Subcutaneous abdominal adipose tissue (tissue), 5 donors: ENCODE measurements at regions not wholly inside any gene's neighbourhood (a gene's known extent, or its start where the extent isn't known, plus 50 kb on each side); places are given as distances from the start of the nearest gene placed in this dataset.
"Not testable (repeated sequence)": the region's sequence is repeated elsewhere in the genome, so short reads cannot be mapped to it uniquely, and the experiment has no call there.

Source experiments
- H3K27ac ChIP-seq: one replicate; pipeline ENCODE4 v1.7.0; 2013; ENCODE audit warnings: low read depth, mild to moderate bottlenecking, inconsistent platforms, low read length, moderate library complexity
- H3K27me3 ChIP-seq, 5 donors: one replicate each; pipeline ENCODE4 v1.7.0; 2013; ENCODE audit warnings: low read length in 5 of 5, inconsistent platforms in 1 of 5; ENCODE audit not compliant: control insufficient read depth in 5 of 5, insufficient read depth in 4 of 5
- H3K36me3 ChIP-seq, 5 donors: one replicate each; pipeline ENCODE4 v1.7.0; 2013; ENCODE audit warnings: low read length in 5 of 5; ENCODE audit not compliant: control insufficient read depth in 5 of 5, insufficient read depth in 5 of 5
- H3K4me1 ChIP-seq, 5 donors: one replicate each; pipeline ENCODE4 v1.7.0; 2013; ENCODE audit warnings: low read length in 5 of 5, mild to moderate bottlenecking in 3 of 5, moderate library complexity in 1 of 5; ENCODE audit not compliant: control insufficient read depth in 5 of 5, insufficient read depth in 5 of 5
- H3K4me3 ChIP-seq, 5 donors: one replicate each; pipeline ENCODE4 v1.7.0; 2013; ENCODE audit warnings: low read length in 5 of 5, low read depth in 1 of 5
- H3K9ac ChIP-seq, 5 donors: one replicate each; pipeline ENCODE4 v1.7.0; 2013; ENCODE audit warnings: low read length in 5 of 5, mild to moderate bottlenecking in 4 of 5, moderate library complexity in 3 of 5
- H3K9me3 ChIP-seq, 5 donors: one replicate each; pipeline ENCODE4 v1.7.0; 2013; ENCODE audit warnings: low read length in 5 of 5; ENCODE audit not compliant: control insufficient read depth in 5 of 5
- donor health status: healthy.
- donor health status: healthy.
- donor health status: healthy.
- donor health status: healthy.
- donor health status: healthy.

DNA sequence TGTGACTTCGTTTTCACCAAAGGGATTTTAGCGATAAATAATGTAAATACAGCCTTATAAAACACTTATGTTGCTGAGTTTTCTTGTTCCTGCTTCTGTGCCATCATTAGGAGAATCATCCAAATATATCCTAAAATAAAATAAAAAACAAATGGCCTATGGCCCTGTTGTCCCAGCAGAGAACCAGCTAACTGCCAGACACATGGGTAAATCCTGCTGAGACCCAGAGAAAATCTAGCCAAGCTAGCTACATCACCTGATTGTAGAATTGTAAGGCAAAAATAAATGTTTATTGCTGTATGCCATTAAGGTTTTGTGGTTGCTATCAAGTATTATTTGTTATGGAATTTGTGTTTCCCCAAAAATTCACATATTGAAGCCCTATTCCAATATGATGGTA is 631.2 kb upstream of the SYNCRIP start:
- Histone ChIP-seq H3K4me3 (no peak overlapping the region), H3K27ac (no peak overlapping the region), H3K9me3 (peaks cover 0 to 3% (median 0%) of the 10 kb centered on the region in 5 donors), H3K27me3 (no peaks in the 10 kb centered on the region), H3K4me1 (no peaks in the 10 kb centered on the region), H3K36me3 (no peaks in the 10 kb centered on the region), H3K9ac (no peak overlapping the region)

DNA sequence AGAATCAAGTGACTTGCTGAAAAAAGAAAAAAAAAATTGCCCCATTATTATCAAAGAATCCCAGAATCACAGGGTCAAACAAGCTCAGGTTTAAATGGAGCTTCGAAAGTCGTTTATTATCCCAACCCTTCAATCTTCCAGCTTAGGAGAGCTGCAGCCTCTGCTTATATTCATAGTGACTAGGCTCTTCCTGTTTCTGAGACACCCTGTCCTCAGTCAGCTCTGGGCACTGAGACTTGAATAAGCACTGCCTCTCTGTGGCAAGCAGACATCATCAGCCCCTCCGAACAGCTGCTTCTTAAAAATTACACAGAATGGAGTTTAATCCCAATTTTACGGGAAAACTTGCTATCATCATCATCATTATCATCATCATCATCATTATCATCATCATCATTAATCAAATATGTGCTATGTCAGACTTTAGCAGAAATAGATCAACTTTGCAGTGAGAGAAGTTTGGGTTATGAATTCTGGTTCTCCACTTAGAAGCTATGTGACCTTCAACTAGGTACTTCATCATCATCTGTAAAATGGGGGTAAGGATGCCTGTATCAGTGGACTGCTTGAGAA is 614.0 kb upstream of the SYNCRIP start:
- no peak overlapping the region for H3K27ac ChIP-seq
- H3K36me3 ChIP-seq: no peaks in the 10 kb centered on the region
- H3K9ac ChIP-seq: no peak overlapping the region
- H3K9me3 ChIP-seq: peaks cover 0 to 7% (median 0%) of the 10 kb centered on the region in 5 donors
- H3K4me1 ChIP-seq: no peaks in the 10 kb centered on the region
- H3K4me3 ChIP-seq: no peak overlapping the region
- H3K27me3 ChIP-seq: no peaks in the 10 kb centered on the region

DNA sequence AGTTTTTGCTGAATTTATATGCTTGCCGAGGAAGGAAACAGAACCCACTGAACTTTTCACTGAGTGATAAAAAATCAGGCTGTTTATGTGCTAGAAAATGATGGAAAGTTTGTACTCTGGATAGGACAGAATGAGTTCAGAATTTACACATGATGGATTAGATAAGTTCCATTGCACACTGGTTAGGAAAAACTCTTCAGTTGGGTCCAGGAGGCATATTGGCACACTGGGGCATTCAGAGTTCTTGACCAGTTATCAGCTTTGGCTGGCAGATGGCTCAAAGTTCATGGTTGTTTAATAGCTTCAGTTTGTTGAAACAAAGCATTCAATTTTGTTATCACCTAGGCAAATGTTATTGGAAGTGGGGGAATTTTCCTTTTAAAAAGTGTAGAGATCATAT is 613.3 kb upstream of the SYNCRIP start:
- Histone ChIP-seq H3K9me3 (peaks cover 0 to 7% (median 0%) of the 10 kb centered on the region in 5 donors), H3K9ac (no peak overlapping the region), H3K4me3 (no peak overlapping the region), H3K4me1 (no peaks in the 10 kb centered on the region), H3K27me3 (no peaks in the 10 kb centered on the region), H3K36me3 (no peaks in the 10 kb centered on the region), H3K27ac (no peak overlapping the region)

DNA sequence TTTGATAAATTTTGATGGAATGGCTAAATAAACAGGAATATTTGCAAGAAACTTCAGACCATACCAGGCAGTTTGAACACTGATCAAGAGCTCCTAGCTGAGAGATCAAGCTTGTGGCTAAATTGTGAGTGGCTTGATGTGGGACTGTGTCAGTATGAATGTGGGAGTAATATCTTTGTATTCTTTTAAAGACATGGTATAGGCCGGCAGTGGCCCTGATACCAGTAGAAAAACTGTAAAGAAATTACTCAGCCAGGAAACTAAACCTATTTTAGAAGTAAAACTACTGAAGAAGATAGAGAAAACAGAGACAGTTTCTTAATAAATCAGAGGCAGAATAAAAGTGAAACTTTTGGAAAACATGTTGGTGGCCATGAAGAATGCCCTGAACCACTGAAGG is 608.4 kb upstream of the SYNCRIP start:
- H3K27ac ChIP-seq: no peak overlapping the region
- no peak overlapping the region for H3K4me3 ChIP-seq
- H3K9ac ChIP-seq: no peak overlapping the region
- no peaks in the 10 kb centered on the region for H3K4me1 ChIP-seq
- peaks cover 0 to 3% (median 0%) of the 10 kb centered on the region in 5 donors for H3K9me3 ChIP-seq
- no peaks in the 10 kb centered on the region for H3K36me3 ChIP-seq
- no peaks in the 10 kb centered on the region for H3K27me3 ChIP-seq

DNA sequence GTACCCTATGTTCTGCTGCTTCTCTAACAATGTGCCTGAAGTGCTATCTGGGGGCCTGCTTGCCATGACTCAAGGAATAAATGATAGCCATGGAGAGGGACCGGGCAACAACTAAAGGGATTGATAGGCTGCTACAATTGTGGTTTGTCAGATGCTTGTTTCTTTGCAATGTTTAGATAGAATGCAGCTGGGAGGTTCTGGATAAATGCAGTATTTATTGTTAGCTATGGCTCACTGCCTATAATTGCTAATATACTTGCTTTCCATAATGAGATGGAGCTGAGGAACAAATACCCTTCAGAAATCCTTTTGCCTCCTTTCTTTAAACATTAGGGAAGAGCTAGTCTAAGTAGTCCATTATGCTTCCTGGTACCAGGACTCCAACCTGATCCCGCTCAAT is 575.2 kb upstream of the SYNCRIP start:
- H3K4me1 ChIP-seq: no peaks in the 10 kb centered on the region
- no peak overlapping the region for H3K4me3 ChIP-seq
- H3K27me3 ChIP-seq: no peaks in the 10 kb centered on the region
- H3K9ac ChIP-seq: no peak overlapping the region
- H3K27ac ChIP-seq: no peak overlapping the region
- H3K9me3 ChIP-seq: peaks cover 0 to 3% (median 0%) of the 10 kb centered on the region in 5 donors
- H3K36me3 ChIP-seq: no peaks in the 10 kb centered on the region

DNA sequence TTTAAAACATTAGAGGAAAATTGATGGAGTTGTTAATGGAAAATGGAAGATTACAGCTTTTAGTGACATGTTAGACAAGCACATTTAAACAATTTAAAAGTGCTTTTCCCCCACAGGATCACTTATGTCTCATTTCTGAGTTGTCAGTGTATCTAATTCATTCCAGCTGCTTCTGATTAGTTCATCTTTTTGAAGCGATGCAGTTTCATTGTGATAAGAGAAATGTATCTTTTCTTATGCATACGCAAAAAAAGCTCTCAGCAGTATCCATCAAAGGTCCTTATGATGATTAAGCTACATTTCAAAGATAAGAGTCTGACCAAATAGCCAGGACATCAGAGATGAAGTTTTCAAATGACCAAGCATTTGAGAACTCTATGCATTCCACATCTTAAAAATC is 572.6 kb upstream of the SYNCRIP start:
- Histone ChIP-seq H3K4me1 (no peaks in the 10 kb centered on the region), H3K4me3 (no peak overlapping the region), H3K36me3 (no peaks in the 10 kb centered on the region), H3K27me3 (no peaks in the 10 kb centered on the region), H3K9ac (no peak overlapping the region), H3K27ac (no peak overlapping the region), H3K9me3 (no peaks in the 10 kb centered on the region)

DNA sequence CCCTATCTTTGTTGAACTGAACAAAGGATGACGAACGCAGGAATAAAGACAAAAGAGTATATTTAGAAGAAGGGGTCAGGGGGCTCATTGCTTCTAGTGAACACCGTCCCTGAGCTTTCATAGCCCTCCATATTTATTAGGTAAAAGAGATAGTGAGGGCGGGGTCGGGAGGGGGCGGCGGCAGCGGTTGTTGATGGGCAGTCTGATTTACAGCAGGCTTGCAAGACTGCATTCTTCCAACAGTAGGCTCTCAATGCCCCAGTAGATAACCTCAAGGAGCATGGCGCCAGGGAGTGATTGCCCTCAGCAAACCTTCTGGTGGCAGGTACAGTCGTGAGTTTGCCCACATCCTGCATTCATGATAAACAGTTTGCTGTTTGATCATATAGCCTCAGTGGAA is 563.3 kb upstream of the SYNCRIP start:
- H3K9me3 ChIP-seq: no peaks in the 10 kb centered on the region
- H3K9ac ChIP-seq: no peak overlapping the region
- no peak overlapping the region for H3K4me3 ChIP-seq
- H3K27me3 ChIP-seq: no peaks in the 10 kb centered on the region
- no peaks in the 10 kb centered on the region for H3K4me1 ChIP-seq
- no peaks in the 10 kb centered on the region for H3K36me3 ChIP-seq
- H3K27ac ChIP-seq: no peak overlapping the region

DNA sequence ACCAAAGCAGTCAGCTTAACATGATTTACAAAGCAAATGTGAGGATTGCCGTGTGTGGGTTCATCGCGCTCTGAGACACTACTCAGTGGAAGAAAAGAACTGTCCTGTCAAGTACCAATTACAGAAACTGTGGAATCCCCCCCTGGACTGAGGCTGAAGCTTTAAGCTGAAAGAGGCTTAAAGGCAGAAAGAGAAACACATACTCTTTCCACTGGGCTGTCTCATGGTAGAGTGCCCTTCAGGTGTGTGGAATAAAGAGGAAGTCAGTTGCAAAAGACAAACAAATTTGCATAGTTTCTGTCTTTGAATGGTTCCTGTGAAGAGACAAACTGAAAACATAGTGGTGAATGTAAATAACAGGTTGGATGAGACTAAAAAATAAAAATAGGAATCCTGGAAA is 560.4 kb upstream of the SYNCRIP start:
- Histone ChIP-seq H3K9me3 (no peaks in the 10 kb centered on the region), H3K4me3 (no peak overlapping the region), H3K27ac (no peak overlapping the region), H3K27me3 (no peaks in the 10 kb centered on the region), H3K4me1 (no peaks in the 10 kb centered on the region), H3K9ac (no peak overlapping the region), H3K36me3 (no peaks in the 10 kb centered on the region)

DNA sequence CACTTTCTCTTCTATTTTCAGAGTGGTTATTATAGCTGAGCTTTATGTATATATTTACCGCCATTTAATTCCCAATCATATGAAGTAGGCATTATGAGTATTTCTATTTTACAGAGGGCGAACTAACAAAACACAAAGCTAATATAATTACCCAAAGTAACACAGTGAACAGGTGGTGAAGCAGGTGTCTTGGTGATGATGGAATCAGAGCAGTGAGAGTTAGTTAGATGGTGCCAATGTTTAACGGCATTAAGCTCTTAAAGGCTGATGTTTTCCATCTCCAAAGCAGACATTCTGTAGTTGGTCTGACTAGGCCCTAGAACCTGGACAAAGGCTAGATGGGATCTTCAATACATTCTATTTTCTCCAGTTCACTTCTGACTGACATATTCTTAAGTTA is 551.1 kb upstream of the SYNCRIP start:
- Histone ChIP-seq H3K27ac (no peak overlapping the region), H3K4me1 (no peaks in the 10 kb centered on the region), H3K9me3 (no peaks in the 10 kb centered on the region)

DNA sequence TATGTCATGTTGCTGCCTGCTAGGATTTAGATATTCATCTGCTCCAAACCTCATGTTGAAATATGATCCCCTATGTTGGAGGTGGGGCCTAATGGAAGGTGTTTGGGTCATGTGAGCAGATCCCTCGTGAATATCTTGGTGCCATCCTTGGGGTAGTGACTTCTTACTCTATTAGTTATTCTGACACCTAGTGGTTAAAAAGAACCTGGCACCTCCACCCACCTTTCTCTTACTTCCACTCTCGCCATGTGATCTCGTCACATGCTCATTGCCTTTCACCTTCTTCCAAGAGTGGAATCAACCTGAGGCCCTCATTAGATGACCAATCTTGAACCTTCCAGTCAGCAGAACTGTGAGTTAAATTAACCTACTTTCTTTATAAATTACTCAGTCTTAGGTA is 549.4 kb upstream of the SYNCRIP start:
- peaks cover 0 to 2% (median 0%) of the 10 kb centered on the region in 5 donors for H3K27me3 ChIP-seq

More for the DNA sequence above, 551.1 kb upstream of the SYNCRIP start:
- Histone ChIP-seq H3K4me3 (no peak overlapping the region), H3K27me3 (no peaks in the 10 kb centered on the region), H3K36me3 (no peaks in the 10 kb centered on the region), H3K9ac (no peak overlapping the region)

DNA sequence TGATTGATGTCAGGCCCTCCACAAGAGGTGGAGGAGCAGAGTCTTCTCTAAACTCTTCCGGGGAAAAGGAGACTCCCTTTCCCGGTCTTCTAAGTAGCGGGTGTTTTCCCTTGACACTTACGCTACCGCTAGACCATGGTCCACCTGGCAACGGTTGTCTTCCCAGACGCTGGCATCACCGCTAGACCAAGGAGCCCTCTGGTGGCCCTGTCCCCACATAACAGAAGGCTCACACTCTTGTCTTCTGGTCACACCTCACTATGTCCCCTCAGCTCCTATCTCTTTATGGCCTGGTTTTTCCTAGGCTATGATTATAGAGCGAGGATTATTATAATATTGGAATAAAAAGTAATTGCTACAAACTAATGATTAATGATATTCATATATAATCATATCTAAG is 532.5 kb upstream of the SYNCRIP start:
- not testable (repeated sequence) for H3K9me3 ChIP-seq, H3K4me1 ChIP-seq, H3K27me3 ChIP-seq, H3K36me3 ChIP-seq, H3K4me3 ChIP-seq, H3K9ac ChIP-seq, H3K27ac ChIP-seq

More for the DNA sequence above, 549.4 kb upstream of the SYNCRIP start:
- Histone ChIP-seq H3K9me3 (no peaks in the 10 kb centered on the region), H3K9ac (no peak overlapping the region), H3K4me3 (no peak overlapping the region), H3K36me3 (no peaks in the 10 kb centered on the region), H3K4me1 (no peaks in the 10 kb centered on the region), H3K27ac (no peak overlapping the region)
